ENCODE measurements at regions not wholly inside any gene's neighbourhood (a gene's known extent, or its start where the extent isn't known, plus 50 kb on each side); places are given as distances from the start of the nearest gene placed in this dataset.

DNA sequence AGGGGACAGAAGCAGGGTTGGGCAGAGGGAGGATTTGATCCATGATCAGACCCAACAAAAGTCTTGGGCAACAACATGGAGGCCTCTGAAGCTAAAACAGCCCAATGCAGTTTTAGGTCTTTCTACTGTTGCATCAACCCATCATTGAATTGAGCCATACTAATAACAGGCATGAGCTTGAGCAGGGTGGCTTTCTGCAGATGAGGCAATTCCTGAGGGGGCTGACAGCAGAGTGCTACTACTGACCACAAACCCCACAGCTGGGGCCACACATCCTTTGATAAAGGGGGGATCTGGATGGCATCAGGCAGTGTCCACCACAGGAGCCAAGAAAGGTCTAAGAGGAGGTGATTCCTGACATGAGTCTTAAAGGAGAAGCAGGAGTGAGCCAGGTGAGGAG, 517.0 kb upstream of the PPP2R3A start:
- ATAC-seq (no peak), DNase-seq (no peak)
- H3K4me3 ChIP-seq (ENCODE audit: low read length): no peak overlapping the region
- intact Hi-C loops (cut with DNase I): no loop called here
- H3K9me3 ChIP-seq (ENCODE audit: control insufficient read depth, low read length): no peaks in the 10 kb centered on the region
- H3K4me1 ChIP-seq (ENCODE audit: control insufficient read depth, insufficient read depth, low read length): no peaks in the 10 kb centered on the region
- H3K27me3 ChIP-seq (ENCODE audit: control insufficient read depth, insufficient read depth): no peaks in the 10 kb centered on the region
- no peak overlapping the region for H3K27ac ChIP-seq (ENCODE audit: low read length)

DNA sequence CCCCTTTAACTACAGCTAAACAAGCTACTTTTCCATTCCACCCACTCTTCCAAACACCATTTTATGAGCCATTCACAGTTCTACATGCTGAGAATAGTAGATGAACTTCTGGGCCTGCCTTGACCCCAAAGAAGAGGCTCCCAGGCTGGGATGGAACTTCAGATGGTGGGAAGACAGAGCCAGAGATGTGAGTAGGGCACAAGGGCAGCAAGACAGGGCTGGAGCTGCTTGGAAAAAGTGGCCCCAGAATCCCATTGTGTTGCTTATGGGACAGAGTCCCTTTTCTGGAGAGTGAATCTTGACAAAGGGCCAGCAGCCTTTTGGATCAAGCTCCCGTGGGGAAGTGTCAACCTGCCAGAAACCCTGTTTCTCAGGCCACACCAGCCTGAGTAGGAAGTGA, 516.5 kb upstream of the PPP2R3A start:
- ATAC-seq (no peak), DNase-seq (no peak)
- no peak overlapping the region for H3K4me3 ChIP-seq (ENCODE audit: low read length)
- intact Hi-C loops (cut with DNase I): no loop called here
- 45% methylated on average over 1 of the region's 1 CpG for WGBS
- no peak overlapping the region for H3K27ac ChIP-seq (ENCODE audit: low read length)
- no peaks in the 10 kb centered on the region for H3K4me1 ChIP-seq (ENCODE audit: control insufficient read depth, insufficient read depth, low read length)
- no peaks in the 10 kb centered on the region for H3K27me3 ChIP-seq (ENCODE audit: control insufficient read depth, insufficient read depth)
- H3K9me3 ChIP-seq (ENCODE audit: control insufficient read depth, low read length): no peaks in the 10 kb centered on the region

DNA sequence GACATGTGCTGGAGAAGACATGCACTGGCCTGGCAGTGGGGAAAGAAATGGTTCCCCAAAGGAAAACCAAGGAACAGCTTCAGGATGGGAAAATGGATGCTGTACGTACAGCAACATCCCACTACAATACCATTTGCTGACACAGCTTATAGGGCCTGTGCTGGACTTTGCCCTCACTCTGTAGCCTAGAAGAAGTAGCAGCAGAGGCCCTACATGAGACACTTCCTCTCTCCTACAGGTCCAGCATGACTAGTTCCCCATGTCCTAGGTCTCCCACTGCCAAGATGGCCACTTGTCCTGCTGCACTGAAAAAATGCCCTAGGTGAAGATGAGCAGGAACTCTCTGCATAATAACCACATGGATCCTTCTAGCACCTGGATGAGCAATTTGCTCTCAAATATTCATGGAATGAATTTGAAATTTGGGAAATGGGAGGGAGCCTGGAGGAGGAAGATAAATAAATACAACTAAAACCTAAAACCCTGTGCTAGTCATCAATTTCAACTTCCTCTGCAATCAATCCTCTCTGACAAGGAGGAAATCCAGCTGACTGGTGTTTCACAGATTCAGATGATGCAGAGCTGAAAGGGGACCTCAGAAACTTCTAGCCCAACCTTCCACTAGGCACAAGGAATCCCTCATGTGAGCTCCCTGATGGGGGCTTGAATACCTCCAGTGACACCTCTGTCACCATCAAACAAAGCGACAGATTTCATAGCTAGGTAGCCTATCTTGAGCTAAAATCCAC, 514.3 kb upstream of the PPP2R3A start:
- ATAC-seq (no peak), DNase-seq (no peak)
- Histone ChIP-seq H3K27me3 (ENCODE audit: control insufficient read depth, insufficient read depth) (no peaks in the 10 kb centered on the region), H3K27ac (ENCODE audit: low read length) (no peak overlapping the region), H3K9me3 (ENCODE audit: control insufficient read depth, low read length) (no peaks in the 10 kb centered on the region), H3K4me1 (ENCODE audit: control insufficient read depth, insufficient read depth, low read length) (no peaks in the 10 kb centered on the region), H3K4me3 (ENCODE audit: low read length) (no peak overlapping the region)
- intact Hi-C loops (cut with DNase I): no loop called here
- 89% methylated on average over 2 of the region's 2 CpGs for WGBS

DNA sequence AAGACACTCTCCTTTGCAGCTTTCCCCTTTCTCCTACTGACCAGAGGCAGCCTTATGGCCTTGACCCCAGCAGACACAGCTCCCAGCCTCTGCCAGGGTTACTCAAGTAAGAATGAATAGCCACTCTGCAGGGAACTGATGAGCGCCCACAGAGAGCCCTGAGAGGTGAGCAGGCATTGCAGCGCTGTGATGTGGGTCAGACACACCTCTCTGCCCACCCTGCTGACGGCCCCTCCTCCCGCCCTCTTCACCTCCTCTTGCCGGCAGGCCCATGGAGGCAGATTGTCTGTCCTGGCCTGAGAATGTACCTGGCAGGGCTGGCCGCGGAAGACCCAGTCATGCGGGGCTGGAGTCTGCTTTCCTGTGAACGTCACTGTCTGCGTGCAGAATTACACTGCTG, 512.6 kb upstream of the PPP2R3A start:
- intact Hi-C loops (cut with DNase I): no loop called here
- no peaks in the 10 kb centered on the region for H3K27me3 ChIP-seq (ENCODE audit: control insufficient read depth, insufficient read depth)
- WGBS: 47% methylated on average over 10 of the region's 10 CpGs
- no peak overlapping the region for H3K4me3 ChIP-seq (ENCODE audit: low read length)
- no peak overlapping the region for H3K27ac ChIP-seq (ENCODE audit: low read length)
- ATAC-seq: no peak
- no peaks in the 10 kb centered on the region for H3K4me1 ChIP-seq (ENCODE audit: control insufficient read depth, insufficient read depth, low read length)
- DNase-seq: no peak
- no peaks in the 10 kb centered on the region for H3K9me3 ChIP-seq (ENCODE audit: control insufficient read depth, low read length)

DNA sequence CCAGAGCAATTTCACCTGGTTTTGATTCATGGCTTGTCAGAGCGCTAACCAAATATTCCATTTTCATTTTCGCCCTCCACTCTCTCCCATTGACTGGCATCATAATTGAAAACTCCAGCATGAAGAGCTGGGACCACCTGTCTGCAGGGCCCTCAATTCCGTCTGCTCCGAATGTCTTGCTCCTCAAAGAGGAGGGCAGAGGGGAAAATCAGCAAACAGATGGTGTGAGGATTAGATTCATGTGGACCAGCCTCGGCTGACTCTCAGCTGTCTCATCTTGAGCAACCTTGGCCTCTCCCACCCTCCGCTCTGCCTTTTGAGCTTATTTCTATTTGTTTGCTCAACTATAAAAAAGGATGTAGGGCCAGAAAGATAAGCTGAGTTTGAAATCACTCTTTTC, 512.2 kb upstream of the PPP2R3A start:
- Histone ChIP-seq H3K9me3 (ENCODE audit: control insufficient read depth, low read length) (no peaks in the 10 kb centered on the region), H3K27me3 (ENCODE audit: control insufficient read depth, insufficient read depth) (no peaks in the 10 kb centered on the region), H3K4me3 (ENCODE audit: low read length) (no peak overlapping the region), H3K4me1 (ENCODE audit: control insufficient read depth, insufficient read depth, low read length) (no peaks in the 10 kb centered on the region), H3K27ac (ENCODE audit: low read length) (no peak overlapping the region)
- ATAC-seq (no peak), DNase-seq (no peak)
- intact Hi-C loops (cut with DNase I): no loop called here
- 71% methylated on average over 6 of the region's 6 CpGs for WGBS

DNA sequence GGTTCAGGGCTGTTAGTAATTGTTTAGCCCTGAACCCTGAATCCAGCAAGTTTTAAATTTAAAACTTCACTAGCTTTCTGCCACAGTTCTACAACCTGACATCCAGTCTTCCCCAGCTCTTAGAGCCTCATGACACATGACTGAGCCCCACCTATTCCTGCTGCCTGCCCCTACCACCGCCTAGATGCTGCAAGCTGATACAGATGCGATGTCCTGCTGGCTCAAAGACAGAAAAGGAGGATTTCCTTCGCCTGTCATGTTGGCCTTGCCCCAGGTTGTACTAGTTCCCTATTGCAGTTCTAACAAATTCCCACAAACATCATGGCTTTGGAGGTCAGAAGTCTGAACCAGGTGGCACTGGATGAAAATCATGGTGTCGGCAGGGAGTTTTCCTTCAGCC, 510.6 kb upstream of the PPP2R3A start:
- H3K4me1 ChIP-seq (ENCODE audit: control insufficient read depth, insufficient read depth, low read length): no peaks in the 10 kb centered on the region
- no peaks in the 10 kb centered on the region for H3K27me3 ChIP-seq (ENCODE audit: control insufficient read depth, insufficient read depth)
- DNase-seq (no peak), ATAC-seq (no peak)
- H3K9me3 ChIP-seq (ENCODE audit: control insufficient read depth, low read length): no peaks in the 10 kb centered on the region
- H3K4me3 ChIP-seq (ENCODE audit: low read length): no peak overlapping the region
- 81% methylated on average over 4 of the region's 4 CpGs for WGBS
- no peak overlapping the region for H3K27ac ChIP-seq (ENCODE audit: low read length)
- intact Hi-C loops (cut with DNase I): no loop called here

DNA sequence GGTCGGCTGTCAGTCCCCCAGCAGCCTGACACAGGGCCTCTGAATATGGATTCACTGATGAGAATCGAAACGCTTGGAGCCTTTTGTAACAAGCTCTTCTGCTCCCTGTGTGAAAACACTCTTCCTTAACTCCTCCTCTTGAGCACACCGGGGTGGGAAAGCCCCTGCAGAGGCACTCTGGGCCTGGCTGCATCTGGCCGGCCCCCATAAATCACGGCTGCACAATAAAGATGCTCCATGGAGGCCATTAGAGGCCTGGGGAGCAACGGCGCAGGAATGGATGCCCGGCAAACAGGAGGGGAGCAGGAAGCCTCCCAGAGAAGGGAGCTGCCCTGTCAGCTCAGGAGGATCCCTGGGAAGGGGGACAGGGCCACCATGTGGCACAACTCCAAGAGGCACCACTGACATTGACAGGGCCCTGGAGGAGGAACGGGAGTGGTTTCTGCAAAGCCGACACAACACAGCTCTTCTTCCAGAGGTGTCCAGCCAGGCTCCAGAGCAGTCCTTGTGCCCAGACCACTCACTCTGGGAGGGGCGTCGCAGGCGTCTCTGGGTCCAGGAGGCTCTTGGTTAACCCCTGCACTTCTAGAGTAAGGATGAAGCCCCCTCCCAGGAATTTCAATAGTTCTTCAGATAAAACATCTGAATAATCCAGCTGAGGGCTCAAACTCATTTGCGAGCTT, 509.3 kb upstream of the PPP2R3A start:
- Histone ChIP-seq H3K4me3 (ENCODE audit: low read length) (no peak overlapping the region), H3K4me1 (ENCODE audit: control insufficient read depth, insufficient read depth, low read length) (no peaks in the 10 kb centered on the region), H3K9me3 (ENCODE audit: control insufficient read depth, low read length) (no peaks in the 10 kb centered on the region), H3K27me3 (ENCODE audit: control insufficient read depth, insufficient read depth) (no peaks in the 10 kb centered on the region), H3K27ac (ENCODE audit: low read length) (no peak overlapping the region)
- DNase-seq: no peak
- intact Hi-C loops (cut with DNase I): no loop called here
- ATAC-seq: no peak
- 22% methylated on average over 15 of the region's 15 CpGs for WGBS

DNA sequence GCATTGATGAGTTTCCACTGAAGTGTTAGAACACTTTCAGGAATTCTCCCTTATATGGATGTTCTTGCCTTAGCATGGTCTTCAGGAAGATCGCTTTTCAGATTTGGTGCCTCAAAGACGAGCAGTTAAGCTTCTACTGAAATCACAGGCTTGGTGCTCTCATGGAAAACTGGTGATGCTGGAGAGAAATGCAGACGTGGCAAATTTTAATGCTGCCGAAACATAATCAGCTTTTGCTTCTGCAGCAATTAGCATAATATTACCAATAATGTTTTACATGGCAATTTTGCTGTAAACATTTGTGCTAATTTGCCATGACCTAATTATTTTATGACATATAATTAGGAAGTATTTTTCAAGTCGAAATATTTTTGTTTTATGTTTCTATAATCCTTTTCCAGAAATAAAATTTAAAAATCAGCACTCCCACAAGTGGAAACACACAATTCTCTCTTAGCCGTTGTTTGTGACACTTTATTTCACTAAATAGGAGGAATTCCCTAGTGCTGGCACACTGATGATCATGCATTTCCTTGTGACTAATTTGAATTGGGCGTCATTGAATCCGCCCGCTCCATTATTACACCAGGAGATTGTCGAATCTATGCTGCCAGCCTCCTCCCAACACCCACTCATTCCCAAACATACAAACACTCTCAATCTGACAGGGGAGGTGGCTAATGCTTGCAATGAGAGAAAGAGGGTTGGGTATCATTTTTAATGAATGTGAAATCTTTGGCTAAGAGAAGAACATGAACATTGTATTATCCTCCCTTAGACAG, 506.8 kb upstream of the PPP2R3A start:
- ATAC-seq (no peak), DNase-seq (no peak)
- no peaks in the 10 kb centered on the region for H3K4me1 ChIP-seq (ENCODE audit: control insufficient read depth, insufficient read depth, low read length)
- WGBS: 79% methylated on average over 10 of the region's 10 CpGs
- H3K27ac ChIP-seq (ENCODE audit: low read length): no peak overlapping the region
- H3K4me3 ChIP-seq (ENCODE audit: low read length): no peak overlapping the region
- intact Hi-C loops (cut with DNase I): no loop called here
- no peaks in the 10 kb centered on the region for H3K27me3 ChIP-seq (ENCODE audit: control insufficient read depth, insufficient read depth)
- H3K9me3 ChIP-seq (ENCODE audit: control insufficient read depth, low read length): no peaks in the 10 kb centered on the region

DNA sequence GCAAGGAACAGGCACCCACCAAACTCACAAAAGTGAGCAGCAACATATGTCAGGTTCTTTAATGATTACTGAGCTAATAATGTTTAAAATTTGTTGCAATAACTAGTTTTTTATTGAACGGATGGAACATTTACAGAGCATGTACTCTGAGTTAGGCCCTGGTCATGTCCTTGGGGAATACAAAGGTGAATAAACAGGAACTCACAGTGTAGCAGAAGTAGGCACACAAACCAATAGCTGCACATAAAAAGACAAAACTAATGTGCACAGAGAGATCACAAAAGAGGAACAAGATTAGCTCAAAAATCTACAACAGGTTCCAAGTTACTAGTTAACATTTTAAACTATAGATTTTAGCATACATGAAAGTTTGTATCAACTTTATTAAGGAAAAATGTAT, 505.3 kb upstream of the PPP2R3A start:
- no peak overlapping the region for H3K4me3 ChIP-seq (ENCODE audit: low read length)
- no peak for DNase-seq
- WGBS: 83% methylated on average over 1 of the region's 1 CpG
- H3K4me1 ChIP-seq (ENCODE audit: control insufficient read depth, insufficient read depth, low read length): no peaks in the 10 kb centered on the region
- intact Hi-C loops (cut with DNase I): no loop called here
- H3K27ac ChIP-seq (ENCODE audit: low read length): no peak overlapping the region
- no peak for ATAC-seq
- H3K9me3 ChIP-seq (ENCODE audit: control insufficient read depth, low read length): no peaks in the 10 kb centered on the region
- H3K27me3 ChIP-seq (ENCODE audit: control insufficient read depth, insufficient read depth): no peaks in the 10 kb centered on the region

DNA sequence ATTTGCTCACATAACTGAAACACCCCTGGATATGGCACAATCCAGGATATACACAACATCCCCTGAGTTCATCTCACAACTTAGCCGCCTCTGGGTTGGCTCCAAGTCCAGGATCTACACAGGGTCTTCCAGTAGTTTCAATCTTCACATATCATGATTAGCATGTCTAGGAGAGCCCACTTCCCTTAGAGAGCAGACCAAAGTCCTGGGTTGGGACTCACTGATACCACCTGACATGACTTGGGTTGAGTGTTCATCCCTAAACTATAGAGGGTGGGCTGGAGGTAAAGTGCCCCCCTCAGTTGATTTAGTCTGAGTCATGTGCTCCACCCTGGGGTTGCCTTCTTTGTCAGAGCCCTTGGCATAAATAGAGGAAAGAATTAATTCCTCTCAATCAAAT, 493.6 kb upstream of the PPP2R3A start:
- intact Hi-C loops (cut with DNase I): no loop called here
- Histone ChIP-seq H3K9me3 (ENCODE audit: control insufficient read depth, low read length) (no peaks in the 10 kb centered on the region), H3K4me3 (ENCODE audit: low read length) (no peak overlapping the region), H3K27ac (ENCODE audit: low read length) (no peak overlapping the region), H3K27me3 (ENCODE audit: control insufficient read depth, insufficient read depth) (no peaks in the 10 kb centered on the region), H3K4me1 (ENCODE audit: control insufficient read depth, insufficient read depth, low read length) (peaks cover 4% of the 10 kb centered on the region)
- ATAC-seq: no peak
- no peak for DNase-seq
- 87% methylated on average over 1 of the region's 1 CpG for WGBS

DNA sequence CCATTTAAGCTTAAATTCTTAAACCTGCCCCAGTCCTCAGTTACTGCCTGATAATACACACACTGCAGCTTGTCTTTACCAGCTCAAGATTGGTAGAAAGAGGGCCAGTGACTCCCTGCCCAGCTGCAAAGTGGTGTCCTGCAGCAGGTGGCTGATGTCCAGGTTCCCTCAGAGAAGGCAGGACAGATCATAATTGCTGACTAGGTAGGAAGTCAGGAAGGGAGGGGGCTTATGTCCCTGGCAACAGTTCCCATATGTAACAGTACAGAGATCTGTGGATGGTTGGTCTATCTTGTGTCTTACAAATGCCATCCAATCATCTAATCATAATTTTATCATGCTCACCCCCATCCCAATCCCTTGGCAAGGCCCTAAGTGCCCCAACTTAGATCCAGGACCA, 492.1 kb upstream of the PPP2R3A start:
- intact Hi-C loops (cut with DNase I): no loop called here
- ATAC-seq: no peak

More for the DNA sequence above, 492.1 kb upstream of the PPP2R3A start:
- no peaks in the 10 kb centered on the region for H3K9me3 ChIP-seq (ENCODE audit: control insufficient read depth, low read length)
- no peaks in the 10 kb centered on the region for H3K27me3 ChIP-seq (ENCODE audit: control insufficient read depth, insufficient read depth)
- no peak for DNase-seq
- H3K4me3 ChIP-seq (ENCODE audit: low read length): no peak overlapping the region
- peaks cover 4% of the 10 kb centered on the region for H3K4me1 ChIP-seq (ENCODE audit: control insufficient read depth, insufficient read depth, low read length)
- H3K27ac ChIP-seq (ENCODE audit: low read length): no peak overlapping the region
